ENCODE measurements at regions not wholly inside any gene's neighbourhood (a gene's known extent, or its start where the extent isn't known, plus 50 kb on each side); places are given as distances from the start of the nearest gene placed in this dataset.
"Not testable (repeated sequence)": the region's sequence is repeated elsewhere in the genome, so short reads cannot be mapped to it uniquely, and the experiment has no call there.

DNA sequence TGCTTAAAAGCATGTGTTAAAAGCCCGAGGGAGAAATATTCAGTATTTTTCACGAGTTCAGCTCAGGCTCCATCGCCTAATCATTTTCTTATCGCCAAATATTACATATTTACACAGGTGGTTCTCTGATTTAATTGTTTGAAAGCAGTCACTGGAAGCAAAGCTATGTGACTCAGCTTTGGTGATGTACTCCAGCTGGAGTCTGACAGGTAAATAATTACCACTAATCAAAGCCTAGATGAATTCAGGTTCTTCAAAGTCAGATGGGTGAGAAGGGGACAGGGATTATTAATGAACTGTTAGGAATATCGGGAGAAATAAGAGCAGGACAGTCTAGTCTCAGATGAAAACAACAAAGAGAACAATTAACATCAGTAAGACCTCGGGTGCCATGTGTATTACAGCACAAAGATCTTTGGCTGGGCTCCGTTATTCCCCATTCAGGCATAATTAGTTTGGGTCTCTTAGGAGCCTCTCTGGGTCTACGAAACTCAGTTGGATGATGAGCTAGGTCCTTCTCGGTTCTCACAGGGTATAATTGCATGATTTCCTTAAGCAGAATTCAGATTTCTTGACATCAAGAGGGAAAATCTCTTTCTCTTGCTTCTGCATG is 331.7 kb upstream of the ADAMTS9 start:
- ATAC-seq, result peak; percentile 23
- intact Hi-C loops (cut with micrococcal nuclease), result no loop called here
- no peak for DNase-seq

DNA sequence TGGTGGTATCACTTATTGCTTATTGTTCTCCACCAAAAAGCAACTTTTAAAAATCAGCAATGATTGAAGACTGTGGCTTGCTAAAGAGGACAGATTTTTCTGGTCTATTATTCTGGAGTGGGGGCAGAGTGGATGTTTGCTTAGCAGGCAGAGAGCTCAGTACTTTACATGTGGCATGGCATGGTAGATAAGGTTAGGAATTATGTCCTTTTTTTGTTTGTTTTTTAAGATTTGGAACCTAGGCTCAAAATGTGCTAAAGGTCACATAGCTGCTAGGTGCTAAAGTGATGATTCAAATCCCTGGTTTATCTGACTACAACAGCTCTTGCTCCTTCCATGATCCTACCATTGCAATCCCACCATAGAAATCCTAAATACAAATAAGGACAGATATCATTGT is 331.0 kb upstream of the ADAMTS9 start:
- DNase-seq, result no peak
- intact Hi-C loops (cut with micrococcal nuclease), result no loop called here
- ATAC-seq, result no peak

DNA sequence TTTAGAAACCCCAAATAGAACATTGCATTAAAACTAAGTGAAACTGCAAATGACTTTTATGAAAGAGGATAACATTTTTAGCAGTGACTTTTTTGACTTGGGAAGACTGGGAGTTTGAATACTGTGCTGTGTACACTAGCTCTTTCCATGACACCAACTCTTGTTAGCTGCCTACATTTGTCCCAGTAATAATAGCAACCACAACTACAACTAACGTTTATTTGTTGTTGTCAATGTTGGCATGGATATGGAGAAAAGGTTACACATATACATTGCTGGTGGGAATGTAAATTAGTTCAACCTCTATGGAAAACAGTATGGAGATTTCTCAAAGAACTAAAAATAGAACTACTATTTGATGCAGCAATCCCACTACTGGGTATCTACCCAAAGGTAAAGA is 329.6 kb upstream of the ADAMTS9 start:
- intact Hi-C loops (cut with micrococcal nuclease), result no loop called here
- no peak for ATAC-seq
- no peak for DNase-seq

DNA sequence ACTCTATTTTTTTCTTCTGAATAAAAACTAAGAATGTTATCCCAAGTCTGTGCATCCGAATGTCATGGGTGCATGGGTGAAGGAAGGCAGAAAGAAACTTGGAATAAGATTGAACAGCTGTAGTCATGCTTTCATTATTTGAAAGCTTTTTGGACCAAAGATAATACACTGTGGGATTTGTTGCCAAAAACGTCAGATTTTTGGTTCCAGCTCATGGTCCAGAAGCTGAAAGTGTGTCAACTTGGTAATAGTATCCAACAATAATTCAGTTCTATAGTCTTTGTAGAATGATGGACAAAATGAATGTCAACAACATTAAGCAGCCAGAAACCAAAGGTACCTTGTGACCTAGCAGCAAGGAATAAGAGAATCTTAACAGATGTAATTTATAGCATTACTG is 327.9 kb upstream of the ADAMTS9 start:
- DNase-seq, result no peak
- intact Hi-C loops (cut with micrococcal nuclease), result no loop called here
- ATAC-seq, result peak; percentile 21

DNA sequence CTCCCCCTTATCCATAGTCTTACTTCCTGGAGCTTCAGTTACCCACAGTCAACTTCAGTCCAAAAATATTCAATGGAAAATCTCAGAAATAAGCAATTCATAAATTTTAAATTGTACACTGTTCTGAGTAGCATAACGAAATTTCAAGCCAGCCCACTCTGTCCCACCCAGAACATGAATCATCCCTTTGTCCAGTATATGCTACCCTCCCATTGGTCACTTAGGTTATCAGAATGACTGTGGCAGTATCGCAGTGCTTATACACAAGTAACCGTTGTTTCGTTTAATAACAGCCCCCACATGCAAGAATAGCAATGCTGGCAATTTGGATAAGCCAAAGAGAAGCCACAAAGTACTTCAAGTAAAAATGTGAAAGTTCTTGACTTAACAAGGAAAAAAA is 325.3 kb upstream of the ADAMTS9 start:
- intact Hi-C loops (cut with micrococcal nuclease), result no loop called here
- ATAC-seq (no peak), DNase-seq (no peak)

DNA sequence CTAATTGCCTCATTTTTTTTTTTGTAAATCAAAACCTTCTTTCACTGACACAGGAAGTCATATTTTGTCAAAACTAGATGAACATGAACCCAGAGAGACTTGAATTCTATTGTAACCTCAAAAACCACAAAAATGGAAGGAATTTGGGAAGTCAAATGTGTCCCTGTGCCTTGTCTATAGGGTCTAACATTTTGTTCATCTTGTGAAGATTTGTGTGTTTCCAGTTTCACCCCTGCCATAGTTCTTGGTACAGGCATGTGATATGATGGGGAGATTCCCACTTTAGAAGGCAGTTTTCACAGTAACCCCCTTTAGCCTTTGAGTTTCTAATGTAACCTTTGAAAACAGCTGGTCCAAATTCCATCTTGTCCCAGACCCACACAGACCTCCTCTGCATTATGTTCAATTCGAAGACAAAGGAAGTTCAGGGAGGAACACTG is 318.5 kb upstream of the ADAMTS9 start:
- intact Hi-C loops (cut with micrococcal nuclease), result no loop called here

DNA sequence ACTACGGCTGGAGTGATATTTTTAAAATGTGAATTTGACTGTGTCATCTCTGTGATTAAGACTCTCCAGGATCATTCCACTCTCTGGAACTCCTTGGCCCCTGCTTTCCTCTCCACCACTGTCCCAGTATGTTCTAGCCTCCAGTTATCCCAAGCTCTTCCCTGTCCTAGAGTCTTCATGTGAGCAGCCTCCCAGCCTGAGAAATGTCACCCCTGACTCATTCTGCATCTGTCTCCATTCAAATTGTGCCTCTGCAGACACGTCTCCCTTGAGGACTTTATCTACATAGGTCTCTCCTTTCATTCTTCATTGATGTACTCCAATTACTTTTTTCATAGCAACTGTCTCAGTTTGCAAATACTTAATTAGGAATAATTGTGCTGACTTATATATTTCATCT is 317.7 kb upstream of the ADAMTS9 start:
- intact Hi-C loops (cut with micrococcal nuclease), result no loop called here
- ATAC-seq (no peak), DNase-seq (no peak)

More for the DNA sequence above, 318.5 kb upstream of the ADAMTS9 start:
- DNase-seq (no peak), ATAC-seq (no peak)

DNA sequence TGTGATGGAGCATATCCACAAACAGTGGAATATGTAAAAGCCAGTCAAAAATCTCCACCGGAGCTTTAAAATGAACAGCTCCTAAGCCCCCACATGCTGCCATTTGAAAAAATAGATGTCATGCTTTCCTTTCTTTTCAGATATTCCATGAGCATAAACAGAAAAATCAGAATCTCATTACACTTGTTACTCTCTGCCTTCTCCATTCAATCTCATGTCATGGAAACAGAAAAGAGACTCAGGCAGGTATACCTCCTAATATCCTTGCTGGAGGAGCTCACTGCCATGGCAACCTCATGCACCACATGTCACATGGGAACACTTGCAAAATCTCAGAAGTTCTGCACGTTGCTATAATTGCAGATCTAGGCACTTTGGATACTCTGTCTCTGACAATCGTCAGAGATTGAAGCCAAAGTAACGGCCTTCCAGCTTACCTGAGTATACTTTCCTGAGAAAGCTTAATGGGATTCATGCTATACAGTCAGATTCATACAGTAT is 317.0 kb upstream of the ADAMTS9 start:
- no peak for DNase-seq
- intact Hi-C loops (cut with micrococcal nuclease), result no loop called here
- no peak for ATAC-seq

DNA sequence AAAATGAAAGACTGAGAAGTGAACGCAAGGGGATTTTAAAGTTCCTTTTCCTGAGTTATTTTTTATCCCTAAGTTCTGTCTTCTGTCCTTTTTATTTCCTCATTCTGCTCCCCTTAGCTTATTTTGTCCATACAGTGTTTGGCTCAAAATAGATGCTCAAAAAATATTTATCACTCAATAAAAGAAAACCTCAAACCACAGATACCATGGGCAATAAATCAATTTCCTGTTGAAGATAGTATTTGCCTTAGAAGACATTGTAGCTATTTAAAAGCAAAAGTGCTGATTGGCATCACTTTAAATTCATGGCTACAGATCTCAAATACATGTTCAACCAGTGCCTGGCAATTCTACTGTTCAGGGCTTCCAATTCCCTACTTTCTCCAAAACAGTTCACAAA is 316.5 kb upstream of the ADAMTS9 start:
- intact Hi-C loops (cut with micrococcal nuclease), result no loop called here
- no peak for ATAC-seq
- no peak for DNase-seq

DNA sequence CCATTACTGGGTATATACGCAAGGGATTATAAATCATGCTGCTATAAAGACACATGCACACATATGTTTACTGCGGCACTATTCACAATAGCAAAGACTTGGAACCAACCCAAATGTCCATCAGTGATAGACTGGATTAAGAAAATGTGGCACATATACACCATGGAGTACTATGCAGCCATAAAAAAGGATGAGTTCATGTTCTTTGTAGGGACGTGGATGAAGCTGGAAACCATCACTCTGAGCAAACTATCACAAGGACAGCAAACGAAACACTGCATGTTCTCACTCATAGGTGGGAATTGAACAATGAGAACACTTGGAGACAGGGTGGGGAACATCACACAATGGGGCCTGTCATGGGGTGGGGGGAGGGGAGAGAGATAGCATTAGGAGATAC is 313.3 kb upstream of the ADAMTS9 start:
- ATAC-seq, DNase-seq: not testable (repeated sequence)

DNA sequence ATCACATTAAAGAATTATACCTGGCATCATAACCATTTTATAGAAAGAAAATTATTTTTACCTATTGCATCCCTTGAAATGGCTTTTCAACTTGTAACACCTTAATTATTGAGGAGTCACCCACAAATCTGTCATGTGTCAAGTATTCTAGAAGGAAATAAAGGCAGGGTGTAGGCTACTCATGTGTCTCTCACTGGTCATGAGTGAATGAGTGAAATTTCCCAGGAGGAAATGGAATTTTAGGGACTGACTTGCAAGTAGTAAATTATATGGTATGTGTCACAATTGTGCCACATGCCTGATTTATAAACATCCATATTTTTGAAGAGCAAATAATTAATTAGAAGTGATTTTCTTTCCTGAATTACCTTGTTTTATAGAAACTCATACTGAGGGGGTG is 310.5 kb upstream of the ADAMTS9 start:
- intact Hi-C loops (cut with micrococcal nuclease), result no loop called here
- DNase-seq (no peak), ATAC-seq (no peak)

More for the DNA sequence above, 313.3 kb upstream of the ADAMTS9 start:
- intact Hi-C loops (cut with micrococcal nuclease), result not testable (repeated sequence)

DNA sequence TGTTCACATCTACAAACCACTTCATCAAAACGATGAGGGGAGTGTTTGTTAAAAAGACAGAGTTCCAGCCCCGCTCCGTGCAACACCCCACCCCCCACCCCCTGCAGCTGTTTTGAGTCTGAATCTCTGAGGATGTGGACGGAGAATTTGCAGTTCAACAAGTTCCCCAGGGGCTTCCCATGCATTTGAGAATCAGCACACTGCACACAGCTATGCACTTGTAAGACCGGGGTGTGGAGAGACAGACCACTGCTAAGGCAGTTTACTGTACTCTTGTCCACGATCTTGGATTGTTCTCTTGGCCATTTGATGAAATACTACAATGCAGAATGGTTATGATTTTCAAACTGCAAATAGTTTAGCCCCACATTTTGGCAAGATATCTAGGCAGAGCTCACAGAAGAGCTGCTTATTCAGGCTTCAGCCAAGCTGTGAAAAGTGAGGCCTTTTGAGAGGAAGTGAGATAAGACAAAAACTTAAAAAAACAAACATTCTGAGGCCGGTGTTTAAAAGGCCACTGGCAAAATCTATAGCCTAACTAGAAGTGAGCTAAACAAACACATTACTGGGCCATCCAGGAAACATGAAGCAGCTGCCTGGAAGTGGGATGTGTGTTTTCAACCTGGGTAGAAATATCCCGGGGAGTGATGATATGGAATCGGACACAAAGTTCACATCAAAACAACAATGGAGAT is 308.2 kb upstream of the ADAMTS9 start:
- ATAC-seq (peak; percentile 54), DNase-seq (no peak)
- intact Hi-C loops (cut with micrococcal nuclease), result no loop called here

DNA sequence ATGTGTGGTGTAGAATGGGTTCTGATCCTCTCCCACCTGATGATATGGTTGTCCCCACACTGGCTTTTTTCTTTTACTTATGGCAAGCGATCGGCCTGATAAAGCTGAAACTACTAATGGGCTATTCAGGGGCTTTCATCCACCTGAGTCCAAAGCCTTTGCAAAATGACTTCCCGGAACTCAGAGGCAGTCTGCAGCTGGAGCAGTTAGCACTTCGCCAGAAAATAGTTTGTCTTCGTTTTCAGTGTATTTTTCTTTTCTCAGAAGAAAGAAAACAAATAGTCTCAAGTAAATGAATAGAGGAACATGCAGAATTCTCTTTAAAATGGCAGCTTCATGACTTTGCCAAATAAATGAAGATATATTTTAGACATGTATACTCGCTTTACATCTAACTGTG is 306.0 kb upstream of the ADAMTS9 start:
- DNase-seq, result no peak
- no peak for ATAC-seq
- intact Hi-C loops (cut with micrococcal nuclease), result no loop called here

DNA sequence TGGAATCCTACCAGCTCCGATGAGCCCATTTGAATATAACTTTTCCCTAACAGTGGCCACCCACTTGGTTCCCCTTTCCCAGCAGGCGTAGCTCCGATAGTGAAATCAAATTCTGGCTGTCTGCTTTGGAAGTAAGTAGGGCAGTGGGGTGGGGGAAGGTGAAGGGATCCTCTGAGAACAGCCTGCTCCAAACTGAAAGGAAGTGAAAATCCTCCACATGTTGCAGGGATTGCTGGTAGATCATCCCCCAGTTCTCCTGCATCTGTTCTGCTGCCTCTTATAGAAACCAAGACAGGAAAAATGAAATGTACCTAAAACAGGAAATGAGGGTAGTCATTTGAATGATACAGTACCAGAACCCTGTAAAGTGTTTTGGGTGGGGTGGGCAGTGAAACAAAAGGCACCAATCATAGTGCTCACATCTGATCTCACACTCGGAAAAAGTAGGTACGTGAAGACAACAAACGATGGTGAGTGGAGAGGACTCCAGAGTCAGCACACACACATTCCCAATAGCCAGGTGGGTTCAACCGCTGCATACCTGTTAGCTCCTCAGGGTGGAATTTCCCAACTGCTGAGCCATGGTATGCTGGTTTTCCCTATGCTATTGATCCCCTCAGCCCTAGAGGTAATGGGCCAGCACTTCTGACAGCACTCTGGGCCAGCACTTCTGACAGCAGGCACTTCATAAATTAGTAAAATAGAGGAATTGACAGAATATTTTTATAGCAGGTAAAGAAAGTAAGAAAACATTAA is 304.9 kb upstream of the ADAMTS9 start:
- peak; percentile 54 for ATAC-seq
- intact Hi-C loops (cut with micrococcal nuclease), result no loop called here
- DNase-seq, result no peak

DNA sequence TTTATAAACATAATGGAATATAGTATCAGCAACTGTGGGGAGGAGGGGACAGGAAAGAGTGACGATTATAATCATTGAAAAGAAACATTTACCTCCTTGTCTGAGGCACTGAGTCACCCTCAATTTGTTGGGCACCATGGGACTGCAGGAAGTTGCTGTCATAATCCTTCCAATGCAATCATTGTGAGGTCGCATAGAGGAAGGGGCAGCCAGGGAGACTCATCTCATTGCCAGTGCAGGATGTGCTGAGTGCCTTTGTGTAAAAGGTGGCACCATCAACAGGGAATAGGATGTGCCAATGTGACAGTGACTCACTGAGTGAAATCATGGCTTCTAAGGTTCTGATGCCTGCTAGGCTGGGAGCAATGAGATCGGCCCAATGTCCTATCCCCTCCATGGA is 300.4 kb upstream of the ADAMTS9 start:
- ATAC-seq (no peak), DNase-seq (no peak)
- intact Hi-C loops (cut with micrococcal nuclease), result no loop called here

DNA sequence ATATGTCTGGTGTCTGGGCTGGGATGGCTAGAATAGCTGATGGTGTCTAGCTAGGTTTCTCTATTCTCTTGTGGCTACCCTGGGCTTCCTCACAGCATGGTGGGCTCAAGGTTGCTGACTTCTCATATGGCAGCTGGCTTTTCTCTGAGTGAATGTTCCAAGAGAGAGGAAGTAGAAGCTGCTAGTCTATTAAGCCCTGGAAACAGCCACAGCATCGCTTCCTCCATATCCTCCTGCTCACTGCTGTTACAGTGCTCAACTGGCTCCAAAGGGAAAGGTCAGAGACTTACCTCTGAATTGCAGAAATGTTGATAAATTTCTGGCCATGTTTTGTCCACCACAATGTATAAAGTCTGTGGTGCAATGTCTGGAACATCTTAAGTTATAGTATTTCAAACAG is 299.9 kb upstream of the ADAMTS9 start:
- ATAC-seq (no peak), DNase-seq (no peak)
- intact Hi-C loops (cut with micrococcal nuclease), result no loop called here

DNA sequence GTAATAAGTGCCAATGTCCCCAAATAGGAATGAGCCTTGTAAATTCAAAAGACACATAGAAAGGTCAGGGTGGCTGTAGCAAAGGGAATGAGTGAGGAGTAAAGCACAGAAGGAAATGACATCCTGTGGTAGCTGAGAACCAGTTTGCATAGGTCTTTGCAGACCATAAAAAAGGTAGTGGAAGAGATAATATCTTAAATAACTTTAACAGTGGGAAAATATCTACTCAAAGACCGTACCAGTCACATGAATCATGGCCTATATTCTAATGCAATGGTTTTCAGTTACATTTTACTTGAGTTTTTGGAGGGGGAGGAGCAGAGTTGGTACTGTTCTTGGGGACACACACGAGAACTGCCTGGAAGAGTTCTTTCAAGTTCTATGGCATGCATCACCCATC is 297.3 kb upstream of the ADAMTS9 start:
- ATAC-seq, result no peak
- intact Hi-C loops (cut with micrococcal nuclease), result no loop called here

DNA sequence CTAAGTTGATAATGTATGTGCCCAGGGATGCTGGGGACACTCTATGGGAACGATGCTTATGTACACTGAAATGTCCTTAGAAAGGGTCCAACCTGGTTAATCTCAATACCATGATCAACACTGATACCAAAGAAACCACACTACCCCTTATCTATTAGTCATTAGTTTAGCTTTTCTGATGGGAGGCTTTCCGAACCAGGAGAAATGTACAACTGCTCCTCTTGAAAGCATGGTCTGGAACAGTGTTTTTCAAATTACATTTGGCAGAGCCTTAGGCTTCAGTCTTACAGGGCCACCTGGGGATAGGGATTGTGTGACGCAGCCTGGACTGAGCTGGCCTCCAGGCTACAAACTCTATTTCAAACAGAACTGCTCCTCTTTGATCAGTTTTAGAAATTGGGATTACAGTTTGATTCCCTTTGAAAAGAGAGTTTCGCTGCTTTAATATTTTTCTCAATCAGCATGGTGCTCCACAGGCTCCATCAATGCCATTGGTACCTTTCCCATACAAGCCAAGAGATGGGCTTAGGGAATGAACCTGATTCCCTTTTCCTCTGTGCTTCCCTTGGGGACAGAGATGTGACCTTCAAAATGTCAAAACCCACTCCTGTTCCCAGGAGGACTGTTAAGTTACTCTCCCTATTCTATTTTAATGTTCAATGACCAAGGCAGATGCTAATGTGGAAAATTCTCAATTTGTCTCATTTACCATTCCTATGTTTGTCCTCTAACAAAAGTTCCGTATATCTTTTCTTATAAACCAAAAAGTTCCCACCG is 296.0 kb upstream of the ADAMTS9 start:
- DNase-seq, result peak; percentile 40
- ATAC-seq, result peak; percentile 87
- intact Hi-C loops (cut with micrococcal nuclease), result no loop called here

More for the DNA sequence above, 297.3 kb upstream of the ADAMTS9 start:
- no peak for DNase-seq

DNA sequence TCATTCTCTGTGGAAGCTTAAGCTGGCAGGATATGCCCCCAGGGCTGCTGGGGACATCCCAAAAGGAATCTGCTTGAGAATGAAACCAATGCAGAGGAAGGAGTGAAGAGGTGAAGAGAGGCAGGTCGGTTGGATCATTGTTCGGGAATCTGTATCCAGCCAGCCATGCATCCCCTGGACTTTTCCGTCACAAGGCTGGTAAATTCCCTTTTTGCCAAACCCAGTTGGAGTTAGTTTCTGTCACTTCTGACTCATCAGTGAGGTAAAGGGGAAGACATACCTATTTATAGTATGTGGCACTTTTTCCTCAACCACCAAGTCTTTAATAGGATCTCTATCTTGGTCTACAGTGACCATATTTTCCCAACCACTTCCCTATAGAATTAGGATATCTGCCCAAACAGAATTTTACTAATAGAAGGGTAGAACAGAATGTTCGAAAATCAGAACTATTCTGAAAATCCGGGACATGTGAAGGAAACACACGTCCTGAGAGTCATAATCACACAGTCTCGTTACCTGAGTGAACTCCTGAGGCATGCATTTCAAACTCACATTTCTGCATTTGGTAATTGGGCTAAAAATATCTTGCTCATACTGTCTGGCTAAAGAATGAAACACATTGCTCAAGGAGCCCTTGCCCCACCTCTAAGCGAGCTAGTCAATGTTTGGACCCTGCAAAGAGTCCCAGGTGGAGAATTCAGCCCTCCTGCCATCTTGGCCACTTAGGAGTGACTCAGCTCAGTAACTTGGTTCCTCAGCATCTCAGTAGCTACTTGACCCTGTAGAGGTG is 289.7 kb upstream of the ADAMTS9 start:
- DNase-seq (no peak), ATAC-seq (peak; percentile 83)
- intact Hi-C loops (cut with micrococcal nuclease), result no loop called here
